Jurkat, Clone E6-1 (cell line): ENCODE measurements at regions not wholly inside any gene's neighbourhood (a gene's known extent, or its start where the extent isn't known, plus 50 kb on each side); places are given as distances from the start of the nearest gene placed in this dataset.

Experiments
- DNase-seq: peaks from one replicate; pipeline ENCODE4 v3.0.0-alpha.2; 2011; ENCODE audit warnings: low read depth, low spot score
- H3K4me3 ChIP-seq: 2 replicates; pipeline ENCODE4 v1.5.1; 2011; ENCODE audit warnings: mild to moderate bottlenecking, low read length, control low read depth, moderate library complexity

DNA sequence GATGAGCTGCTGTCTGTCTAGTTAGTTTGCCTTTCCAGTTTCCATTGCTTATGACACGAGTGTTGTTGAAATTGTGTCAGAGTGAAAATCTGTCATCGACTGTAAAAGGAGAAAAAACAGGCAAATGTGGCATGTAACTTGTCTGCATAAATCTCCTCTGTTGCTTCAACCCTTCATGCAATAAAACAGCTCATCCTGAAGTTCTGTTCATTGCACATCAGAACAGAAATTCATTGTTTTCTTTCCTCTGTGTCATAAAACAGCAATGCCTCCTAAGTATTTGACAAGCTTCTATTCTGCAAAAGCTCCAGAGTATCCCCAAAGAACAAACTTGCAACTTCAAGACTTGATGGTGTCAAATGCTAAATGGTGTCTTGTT lies 432.1 kb downstream of the MEIS1 start:
- no peak for DNase-seq
- no peak overlapping the region for H3K4me3 ChIP-seq

DNA sequence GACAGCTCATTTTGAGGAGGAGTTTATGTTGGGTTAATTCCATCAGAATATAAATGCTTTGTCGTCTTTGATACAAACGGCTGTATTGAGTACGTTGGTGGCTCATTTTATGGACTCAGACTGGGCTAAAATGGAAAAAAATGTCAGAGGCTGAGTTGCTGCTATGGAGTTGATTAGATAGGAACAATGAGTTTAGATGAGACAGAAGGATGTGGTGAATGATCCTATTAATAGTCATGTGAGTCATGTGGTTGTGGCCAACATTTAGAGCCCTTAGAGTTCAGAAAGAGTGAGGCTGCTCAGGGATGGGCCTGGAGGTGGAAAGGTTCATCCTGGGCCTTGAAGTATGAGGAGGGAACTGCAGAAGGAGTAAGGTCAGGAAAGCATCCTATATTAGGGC lies 434.2 kb downstream of the MEIS1 start:
- DNase-seq, result no peak
- H3K4me3 ChIP-seq, result no peak overlapping the region

DNA sequence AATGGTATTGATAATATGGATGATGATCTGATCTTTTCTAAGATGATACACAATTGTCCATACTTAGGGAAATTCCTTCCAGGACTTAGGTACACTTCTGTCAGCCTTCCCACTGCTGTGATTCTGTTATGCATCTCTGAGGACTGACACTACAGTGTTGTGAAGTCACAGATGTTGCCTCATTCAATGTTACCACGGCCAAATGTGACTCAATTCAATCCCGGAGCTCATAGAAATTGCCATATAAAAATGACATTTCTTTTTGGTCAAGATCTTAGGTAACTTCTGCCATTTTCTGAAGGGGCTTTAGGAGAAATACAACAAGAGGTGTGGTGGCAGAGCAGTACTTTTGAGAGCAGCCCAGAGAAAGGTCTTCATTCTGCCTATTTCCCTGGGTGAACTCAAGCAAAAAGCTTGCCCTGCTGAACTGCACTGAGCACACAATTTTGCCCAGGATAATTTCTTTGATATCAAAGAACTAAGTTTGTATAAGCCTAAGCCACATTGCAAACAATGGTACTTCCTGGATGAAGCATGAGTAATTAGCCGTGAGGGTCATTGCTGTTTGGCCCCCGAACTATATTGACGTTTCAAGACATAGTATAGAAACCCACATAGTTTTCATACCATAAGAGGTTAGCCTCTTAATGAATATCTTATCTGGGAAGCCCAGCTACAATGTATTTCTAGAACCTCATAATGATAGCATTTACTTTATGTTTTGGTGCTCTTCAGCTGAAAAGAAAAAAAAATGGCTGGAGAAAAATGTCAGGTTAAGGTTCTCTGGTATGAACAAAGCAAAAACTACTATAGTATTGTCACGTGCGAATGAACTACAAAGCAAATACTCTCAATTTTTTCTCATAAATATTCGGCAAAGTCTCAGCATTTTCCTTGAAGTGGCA lies 437.4 kb downstream of the MEIS1 start:
- no peak for DNase-seq
- no peak overlapping the region for H3K4me3 ChIP-seq

DNA sequence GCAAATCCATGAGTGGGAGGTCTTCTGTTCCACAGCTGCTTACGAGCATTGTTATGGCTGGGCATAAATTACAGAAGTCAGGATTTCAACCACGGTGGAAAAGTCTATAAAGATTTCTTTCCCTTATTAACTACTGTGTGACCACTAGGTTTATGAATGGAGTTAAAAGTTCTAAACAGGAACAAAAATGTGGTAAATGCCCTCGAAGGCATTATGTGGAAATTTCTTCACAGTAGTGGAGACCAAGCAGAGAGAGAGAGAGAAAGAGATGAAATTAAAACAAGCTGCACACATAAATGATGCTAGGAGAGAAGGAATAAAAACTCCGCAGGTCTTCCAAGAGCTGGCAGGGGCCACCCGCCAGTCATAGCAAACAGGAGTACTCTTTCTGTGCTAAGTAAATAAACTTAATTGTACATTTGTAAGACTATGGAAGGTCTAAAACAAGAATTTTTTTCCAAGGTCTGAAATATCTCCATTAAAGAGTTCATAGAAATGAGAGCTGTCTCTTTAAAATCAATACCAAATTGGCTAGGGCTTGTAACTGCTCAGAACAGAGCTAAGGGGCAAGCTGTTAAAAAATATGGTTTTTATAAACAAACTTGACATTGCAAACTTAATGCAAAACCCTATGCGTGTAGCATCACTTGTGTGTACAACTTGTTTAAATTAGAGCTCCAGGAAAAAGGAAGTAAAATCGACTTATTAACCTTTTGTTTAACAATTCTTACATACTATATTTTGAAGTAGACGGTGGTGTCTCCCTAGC lies 438.2 kb downstream of the MEIS1 start:
- DNase-seq, result no peak
- no peak overlapping the region for H3K4me3 ChIP-seq

DNA sequence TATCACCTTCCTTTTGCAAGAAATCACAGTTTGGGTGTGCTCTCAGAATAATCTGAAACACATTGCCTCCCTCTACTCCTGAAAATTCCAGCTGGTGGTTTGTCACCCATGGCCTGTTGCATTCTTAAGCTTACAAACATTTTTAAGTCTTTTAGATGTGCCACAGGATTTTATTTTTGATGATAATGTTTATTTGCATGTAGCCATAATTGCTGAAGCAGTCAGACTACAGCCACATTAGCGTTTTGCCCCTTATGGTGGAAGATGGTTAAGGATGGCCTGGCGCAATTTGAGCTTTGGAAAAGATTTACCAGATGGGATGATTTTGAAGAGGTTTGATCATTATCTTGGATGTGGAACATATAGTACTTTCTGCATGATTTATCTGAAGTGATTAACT lies 439.5 kb downstream of the MEIS1 start:
- DNase-seq, result no peak
- H3K4me3 ChIP-seq, result no peak overlapping the region

DNA sequence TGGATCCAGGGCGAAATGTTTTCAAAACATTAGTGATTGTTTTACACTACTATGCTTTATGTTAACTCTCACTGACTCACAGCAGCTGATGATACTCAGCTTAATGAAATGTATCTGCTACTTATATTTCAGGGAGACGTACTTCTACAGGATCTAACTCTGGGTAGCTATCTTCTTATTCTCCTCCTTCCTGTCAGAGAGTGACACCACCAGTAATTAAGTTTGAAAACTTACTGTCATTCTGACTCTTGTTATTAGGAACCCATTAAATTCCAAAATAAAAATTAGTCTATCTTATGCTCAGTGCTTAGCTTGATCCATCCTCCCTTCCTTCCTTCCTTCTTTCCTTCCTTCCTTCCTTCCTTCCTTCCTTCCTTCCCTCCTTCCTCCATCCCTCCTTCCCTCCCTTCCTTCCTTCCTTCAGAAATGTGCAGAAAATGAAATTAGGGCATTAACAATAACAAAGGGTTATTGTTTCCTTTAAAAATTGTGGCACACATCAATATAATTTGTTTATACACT lies 441.1 kb downstream of the MEIS1 start:
- H3K4me3 ChIP-seq, result no peak overlapping the region
- DNase-seq, result no peak

DNA sequence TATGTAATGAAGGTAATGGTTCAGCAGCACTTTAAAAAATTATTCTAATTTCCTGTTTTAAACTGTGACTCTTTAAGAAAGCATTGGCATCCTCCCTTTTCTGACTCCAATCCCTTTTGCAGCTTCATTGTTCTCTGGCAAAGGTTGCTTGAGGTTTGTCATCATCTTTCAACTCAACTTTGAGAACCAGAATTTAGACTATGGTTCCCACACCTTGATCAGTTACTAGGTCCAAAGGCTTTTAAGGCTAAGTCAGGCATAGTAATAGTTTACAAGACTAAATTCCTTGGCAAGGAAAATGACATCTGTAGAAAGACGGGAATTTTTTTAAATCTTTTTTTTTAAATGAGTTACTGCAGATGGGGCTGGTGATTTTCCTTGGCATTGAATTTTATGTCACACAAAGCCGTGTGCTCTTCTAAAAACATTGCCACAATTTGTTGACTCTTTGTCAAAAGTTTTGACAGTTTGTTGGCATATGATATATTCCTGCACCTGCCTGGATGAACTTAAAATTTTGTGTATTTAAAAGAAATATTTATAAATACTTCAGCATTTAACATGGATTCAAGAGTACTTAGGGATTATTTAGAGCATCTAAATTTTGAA lies 451.0 kb downstream of the MEIS1 start:
- DNase-seq, result no peak
- H3K4me3 ChIP-seq, result no peak overlapping the region

DNA sequence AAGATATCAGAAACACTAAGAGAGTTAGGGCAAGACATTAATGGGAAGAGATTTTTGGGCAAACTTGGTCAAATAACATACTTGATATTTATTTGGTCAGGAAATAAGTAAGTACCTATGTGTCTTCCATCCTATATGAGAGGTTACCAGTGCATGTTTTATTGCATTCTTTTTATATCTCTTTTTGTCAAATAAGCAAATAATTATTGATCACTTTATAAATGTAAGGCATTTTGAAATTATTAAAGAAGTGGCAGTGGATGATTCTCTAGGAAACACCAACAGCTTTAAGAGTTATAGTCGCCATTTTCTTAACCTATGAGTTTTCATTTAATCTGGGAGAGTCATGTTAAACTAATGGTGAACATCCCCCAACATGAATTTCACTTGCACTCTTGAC lies 453.3 kb downstream of the MEIS1 start:
- no peak overlapping the region for H3K4me3 ChIP-seq
- no peak for DNase-seq

DNA sequence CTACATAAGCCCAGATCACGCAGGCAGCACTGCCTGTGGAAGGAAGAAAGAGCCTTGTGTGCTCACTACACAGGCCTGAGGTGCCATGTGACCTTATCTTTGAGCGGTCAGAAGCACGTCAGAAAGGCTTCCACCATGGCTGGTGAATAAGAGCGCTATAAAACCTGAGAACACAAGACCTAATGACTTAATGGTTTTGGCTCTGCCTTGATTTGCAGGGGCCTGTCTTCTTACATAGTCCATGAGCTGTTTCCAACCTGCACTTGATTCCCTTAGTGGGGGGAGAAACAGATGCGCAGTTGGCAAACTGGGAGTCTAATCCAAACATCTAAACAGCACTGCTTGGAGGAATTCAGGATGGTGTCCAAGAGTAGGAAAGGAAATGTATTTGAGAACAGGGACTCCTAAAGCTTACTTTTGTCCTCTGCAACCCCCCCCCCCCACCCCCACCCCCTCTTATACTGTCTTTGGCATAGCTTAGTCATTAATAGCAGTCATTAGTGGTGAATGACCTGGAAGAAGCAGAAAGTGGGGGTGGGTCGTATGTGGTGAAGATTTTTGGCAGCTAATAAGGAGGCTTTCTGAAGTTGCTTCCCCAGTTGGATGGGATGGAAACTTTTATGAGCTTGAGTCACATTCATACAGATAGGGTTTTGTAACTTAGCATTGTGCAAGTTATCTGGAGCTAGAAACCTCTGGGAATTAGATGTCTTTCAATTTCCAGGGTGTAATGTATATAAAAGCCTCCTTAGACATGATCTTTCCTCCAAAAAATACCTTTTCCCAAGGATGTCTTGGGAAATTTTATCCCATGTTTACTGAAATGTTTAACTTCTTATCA lies 454.1 kb downstream of the MEIS1 start:
- DNase-seq, result no peak
- H3K4me3 ChIP-seq, result no peak overlapping the region

DNA sequence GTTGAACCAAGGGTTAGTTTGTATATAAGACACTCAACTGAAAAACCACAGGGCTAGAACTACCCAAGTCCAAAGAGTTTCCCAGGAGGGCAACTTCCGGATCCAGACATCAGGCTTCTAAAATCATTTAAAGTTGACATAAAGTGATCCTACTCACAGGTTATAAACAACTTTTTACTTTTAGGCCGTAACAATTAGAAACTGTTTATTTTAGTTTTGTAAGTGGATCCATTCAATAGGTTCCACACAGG lies 454.6 kb downstream of the MEIS1 start:
- no peak for DNase-seq
- no peak overlapping the region for H3K4me3 ChIP-seq

DNA sequence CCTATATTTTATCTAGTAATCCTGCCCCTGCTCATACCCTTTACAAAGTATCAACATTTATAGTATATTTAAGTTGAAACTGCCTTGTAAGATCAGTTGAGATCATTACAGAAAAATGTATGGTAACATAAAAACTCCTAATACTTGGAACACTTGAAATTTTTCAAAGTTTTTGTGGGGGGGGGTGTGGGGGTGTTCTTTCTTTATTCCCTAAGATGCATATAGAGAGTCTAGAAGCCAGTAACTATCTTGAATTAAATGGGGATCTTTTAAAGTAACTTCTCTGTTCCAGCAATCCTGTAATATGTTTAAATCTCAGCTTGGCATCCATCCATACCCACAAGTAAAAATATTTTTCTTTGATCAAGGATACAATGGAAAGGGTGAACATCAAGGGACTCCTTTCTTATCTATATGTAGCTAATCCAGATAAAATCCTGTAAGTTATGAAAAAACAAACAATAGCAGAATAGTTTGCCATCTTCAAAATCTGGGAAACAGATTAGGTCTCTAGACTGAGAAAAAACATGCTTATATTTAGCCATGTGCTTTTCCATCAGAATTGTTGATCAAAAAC lies 455.3 kb downstream of the MEIS1 start:
- DNase-seq, result no peak
- H3K4me3 ChIP-seq, result no peak overlapping the region

DNA sequence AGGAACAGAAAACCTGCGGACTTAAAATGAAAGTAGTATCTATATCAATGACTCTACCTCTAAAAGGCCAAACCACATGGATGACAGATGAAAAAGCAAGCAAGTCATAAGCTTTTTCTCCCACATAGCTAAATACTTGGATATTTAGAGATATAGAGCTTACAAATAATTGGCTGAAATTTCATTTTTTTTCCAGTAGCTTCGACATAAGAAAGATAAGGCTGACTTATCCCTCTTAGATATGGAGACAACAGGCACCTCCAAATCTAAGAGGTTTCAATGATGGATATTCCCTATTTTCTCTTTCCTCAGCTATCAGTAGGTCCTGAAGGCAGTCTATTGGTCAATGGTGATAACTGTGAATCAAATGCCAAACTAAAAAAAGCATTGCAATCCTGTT lies 460.3 kb downstream of the MEIS1 start:
- H3K4me3 ChIP-seq, result no peak overlapping the region
- no peak for DNase-seq

DNA sequence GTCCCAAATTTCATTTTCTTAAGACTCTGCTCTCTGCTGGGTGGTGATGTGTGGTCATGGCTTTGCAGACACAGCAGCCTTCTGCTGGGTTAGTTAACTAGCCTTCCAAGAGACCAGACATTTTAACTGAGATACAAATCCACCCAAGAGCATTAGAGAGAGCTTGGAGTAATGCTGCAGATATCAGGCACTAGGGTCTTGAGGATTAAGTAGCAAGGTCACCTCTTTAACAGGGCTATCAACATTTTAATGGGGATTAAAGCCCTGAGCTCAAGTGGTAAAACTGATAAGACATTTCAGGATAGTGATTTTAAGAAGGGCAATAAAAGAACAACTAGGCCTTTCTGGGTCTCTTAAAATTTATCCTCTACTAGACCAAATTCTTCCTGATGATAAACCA lies 461.2 kb downstream of the MEIS1 start:
- no peak overlapping the region for H3K4me3 ChIP-seq
- DNase-seq, result no peak

DNA sequence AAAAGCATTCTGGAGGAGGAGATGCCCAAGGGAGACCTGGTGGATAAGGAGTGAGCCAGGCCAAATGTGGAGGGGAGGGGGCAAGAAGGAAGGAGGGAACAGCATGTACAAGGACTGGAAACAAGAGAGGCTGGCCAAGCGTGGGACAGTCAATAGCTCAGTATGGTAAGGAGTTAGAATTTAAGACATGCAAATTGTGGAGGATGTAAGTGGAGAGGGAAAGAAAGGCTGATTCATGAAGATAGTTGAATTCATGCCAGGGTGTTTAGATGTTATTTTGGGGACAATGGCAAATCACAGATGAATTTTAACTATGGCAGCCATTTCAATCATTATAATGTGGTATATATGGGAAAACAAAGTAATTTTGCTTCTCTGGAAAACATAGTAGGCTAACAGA lies 462.3 kb downstream of the MEIS1 start:
- DNase-seq, result no peak
- no peak overlapping the region for H3K4me3 ChIP-seq

DNA sequence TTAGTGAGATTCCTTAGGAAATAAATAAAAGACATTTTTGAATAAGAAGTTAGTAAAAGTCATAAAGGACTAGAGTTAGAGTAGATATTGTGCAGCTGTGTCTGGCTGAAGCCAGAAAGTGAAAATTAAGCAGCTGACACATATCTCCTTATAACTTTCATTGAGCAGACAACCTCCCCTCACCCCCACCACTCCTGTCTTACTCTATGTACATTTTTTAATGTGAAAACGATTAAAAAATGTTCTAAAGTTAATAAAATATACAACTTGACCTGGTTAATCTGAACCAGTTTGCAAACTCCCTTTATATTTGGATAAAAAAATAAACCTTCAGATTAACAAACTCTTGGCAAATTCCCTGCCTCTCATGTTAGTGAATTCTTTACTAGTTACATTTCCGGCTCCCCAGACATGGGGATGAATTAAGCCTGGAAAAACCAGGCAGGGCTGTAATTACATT lies 462.8 kb downstream of the MEIS1 start:
- DNase-seq, result no peak
- H3K4me3 ChIP-seq, result no peak overlapping the region

DNA sequence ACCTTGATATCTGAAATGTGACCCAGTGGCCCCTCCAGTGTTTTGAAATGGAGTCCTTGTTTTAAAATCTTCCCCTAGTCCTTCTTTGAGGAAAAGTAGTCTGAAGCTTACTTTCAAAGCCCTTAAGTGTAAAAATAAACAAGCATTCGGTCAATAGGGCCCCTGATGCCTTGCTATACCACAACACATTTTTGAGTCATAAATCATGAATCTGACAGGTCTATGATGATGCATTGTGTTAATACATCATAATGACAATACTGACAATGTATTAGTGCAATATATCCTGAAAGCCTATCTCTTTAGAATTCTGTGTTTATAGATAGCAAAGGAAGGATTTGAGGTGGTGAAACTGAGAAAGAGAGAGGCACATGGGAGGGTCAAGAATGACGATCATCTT lies 464.2 kb downstream of the MEIS1 start:
- H3K4me3 ChIP-seq, result no peak overlapping the region
- DNase-seq, result no peak

DNA sequence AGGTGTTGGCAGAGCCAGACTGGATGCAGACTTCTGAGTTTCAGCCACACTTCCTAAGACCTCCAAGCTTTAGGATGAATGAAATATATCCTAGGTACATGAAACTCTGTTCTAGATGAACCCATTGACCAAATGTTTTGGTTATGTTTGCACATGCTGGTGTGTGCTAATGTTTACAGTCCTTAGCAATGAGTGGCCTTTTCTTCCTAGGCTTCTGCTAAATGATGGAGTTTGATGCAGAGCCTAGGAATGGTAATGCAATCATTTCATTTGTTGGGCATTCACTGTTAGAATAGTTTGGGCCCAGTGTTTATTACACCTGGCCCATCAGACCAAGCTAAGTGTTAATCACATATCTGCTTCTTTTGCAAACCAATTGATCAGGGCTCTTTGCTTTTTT lies 464.7 kb downstream of the MEIS1 start:
- DNase-seq, result no peak
- H3K4me3 ChIP-seq, result no peak overlapping the region

DNA sequence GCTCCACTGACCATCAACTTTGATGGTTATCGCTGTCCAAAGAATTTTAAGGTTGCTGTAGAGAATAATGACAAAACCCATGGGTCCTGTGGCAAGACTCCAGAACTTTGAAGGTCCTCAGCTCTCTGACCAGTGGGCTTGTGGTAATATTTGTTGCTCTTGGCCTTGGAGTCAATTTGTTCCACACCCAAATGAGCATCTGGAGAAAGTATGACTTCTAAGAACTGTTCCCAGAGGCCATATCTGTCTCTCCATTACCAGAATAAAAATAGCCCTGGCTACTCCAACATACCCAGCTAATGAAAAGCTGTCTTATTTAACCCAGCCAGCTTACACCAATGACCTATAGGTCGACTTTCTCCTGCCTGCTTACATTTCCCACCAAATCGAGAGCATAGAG lies 466.4 kb downstream of the MEIS1 start:
- H3K4me3 ChIP-seq, result no peak overlapping the region
- DNase-seq, result no peak

DNA sequence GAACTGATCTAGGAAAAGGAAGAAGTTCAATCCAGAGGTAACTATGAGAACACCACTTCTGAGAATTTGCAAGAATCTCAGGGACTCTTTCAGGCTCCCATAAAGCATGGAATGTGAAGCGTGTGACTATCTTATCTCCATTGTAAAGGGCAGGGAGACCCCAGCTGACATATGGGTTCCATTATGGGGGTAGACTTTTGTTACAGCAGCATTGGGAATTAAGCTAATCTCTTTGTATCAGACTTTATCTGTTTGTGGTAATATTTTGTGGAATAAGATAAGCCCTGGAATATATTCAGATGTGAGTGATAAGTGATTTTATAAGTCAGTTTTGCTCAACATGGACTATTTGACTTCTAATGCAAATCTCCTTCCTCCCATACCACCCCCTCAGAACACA lies 468.3 kb downstream of the MEIS1 start:
- H3K4me3 ChIP-seq, result no peak overlapping the region
- DNase-seq, result no peak
